Epithelial cell of proximal tubule (primary cell): ENCODE measurements at regions not wholly inside any gene's neighbourhood (a gene's known extent, or its start where the extent isn't known, plus 50 kb on each side); places are given as distances from the start of the nearest gene placed in this dataset.

Source experiments
- DNase-seq: peaks from one replicate; pipeline ENCODE4 v3.0.0-alpha.2; 2011; ENCODE audit warnings: low read depth
- H3K4me3 ChIP-seq: 2 replicates; pipeline ENCODE4 v1.5.1; 2011; ENCODE audit warnings: low read depth, mild to moderate bottlenecking, low read length
- TF ChIP-seq, protein P1 (sequence below): conservative IDR thresholded peaks from 2 replicates; pipeline ENCODE4 v1.5.1; 2012; ENCODE audit warnings: low read depth, mild to moderate bottlenecking, low read length

DNA sequence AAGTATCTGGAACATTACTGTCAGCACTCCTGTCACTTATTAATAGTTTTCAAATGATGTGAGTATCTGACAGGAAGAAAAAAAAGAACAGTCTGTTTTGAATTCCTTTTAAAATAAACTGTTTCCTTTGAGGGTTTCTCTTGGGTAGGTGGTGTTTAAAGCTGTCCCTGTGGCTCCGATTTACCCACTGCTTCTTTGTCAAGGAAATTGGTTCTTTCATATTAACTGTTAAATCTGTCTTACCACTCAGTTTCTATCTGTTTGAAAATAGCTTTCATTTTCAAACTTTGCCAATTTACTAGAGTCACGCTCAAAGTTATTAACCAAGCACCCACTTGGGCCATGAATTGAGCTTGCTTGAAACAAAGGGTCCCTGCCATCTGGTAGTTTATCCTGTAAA lies 614.6 kb upstream of the NXPH2 start:
- no peak for DNase-seq
- no peak overlapping the region for H3K4me3 ChIP-seq
- TF ChIP-seq, protein P1, sequence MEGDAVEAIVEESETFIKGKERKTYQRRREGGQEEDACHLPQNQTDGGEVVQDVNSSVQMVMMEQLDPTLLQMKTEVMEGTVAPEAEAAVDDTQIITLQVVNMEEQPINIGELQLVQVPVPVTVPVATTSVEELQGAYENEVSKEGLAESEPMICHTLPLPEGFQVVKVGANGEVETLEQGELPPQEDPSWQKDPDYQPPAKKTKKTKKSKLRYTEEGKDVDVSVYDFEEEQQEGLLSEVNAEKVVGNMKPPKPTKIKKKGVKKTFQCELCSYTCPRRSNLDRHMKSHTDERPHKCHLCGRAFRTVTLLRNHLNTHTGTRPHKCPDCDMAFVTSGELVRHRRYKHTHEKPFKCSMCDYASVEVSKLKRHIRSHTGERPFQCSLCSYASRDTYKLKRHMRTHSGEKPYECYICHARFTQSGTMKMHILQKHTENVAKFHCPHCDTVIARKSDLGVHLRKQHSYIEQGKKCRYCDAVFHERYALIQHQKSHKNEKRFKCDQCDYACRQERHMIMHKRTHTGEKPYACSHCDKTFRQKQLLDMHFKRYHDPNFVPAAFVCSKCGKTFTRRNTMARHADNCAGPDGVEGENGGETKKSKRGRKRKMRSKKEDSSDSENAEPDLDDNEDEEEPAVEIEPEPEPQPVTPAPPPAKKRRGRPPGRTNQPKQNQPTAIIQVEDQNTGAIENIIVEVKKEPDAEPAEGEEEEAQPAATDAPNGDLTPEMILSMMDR, result no peak

DNA sequence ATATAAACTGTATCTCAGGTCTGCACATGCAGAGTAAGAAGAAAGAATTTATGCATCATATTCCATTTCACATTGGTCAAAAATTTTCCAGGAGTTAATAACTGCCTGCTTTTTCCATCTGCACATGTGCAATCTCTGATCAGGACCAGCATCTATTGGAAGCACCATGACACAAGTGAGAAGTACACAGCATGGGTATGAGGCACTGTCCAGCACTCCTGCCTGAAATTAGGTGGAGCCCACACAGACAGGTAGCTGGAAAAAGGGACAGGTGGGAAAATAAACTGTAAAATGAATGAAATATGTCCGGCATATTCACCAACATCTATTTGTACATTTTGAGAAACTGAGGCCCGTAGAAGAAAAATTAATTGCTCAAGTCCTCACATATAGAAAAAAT lies 609.2 kb upstream of the NXPH2 start:
- TF ChIP-seq, protein P1, result no peak
- DNase-seq, result no peak
- no peak overlapping the region for H3K4me3 ChIP-seq

DNA sequence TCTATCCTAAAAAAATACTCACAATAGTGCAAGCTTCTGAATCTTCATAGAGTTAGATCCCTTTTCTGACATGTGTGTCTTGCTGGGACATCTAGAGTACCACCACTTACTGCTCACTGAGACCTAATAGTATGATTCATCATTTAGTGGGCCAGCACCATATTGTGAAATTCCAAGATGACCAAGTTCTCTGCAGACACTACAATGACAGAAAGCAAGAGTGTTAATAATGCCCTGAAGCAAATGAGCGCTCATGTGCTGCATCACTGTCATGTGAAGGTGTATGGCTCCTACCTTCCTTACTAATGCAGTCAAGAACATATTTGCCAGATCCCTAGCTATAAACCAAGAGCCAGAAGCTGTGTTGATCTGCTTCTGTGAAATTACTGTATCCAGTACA lies 606.2 kb upstream of the NXPH2 start:
- no peak overlapping the region for H3K4me3 ChIP-seq
- peak; percentile 36 for DNase-seq
- TF ChIP-seq, protein P1, result no peak

GRCh38 chr2:139383532-139383931 lies 603.3 kb upstream of the NXPH2 start:
- no peak for DNase-seq
- TF ChIP-seq, protein P1, result no peak
- no peak overlapping the region for H3K4me3 ChIP-seq

DNA sequence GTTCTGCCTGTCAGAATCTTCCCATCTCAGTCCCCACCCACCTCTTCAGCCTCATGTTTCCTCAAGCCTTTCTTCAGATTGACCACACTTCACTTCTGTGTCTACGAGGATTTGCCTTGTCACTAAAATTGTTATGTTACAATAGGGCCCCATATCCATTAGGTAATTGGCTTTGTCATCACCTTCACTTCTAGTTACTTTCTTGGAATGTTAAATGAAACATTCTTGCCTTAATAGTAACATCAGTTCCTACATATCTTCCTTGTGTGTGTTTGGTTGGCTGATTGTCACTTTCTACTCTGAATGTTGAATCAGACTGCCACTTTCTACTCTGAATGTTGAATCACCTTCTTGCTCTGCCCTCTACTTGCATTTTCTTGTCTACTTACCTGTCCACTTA lies 599.9 kb upstream of the NXPH2 start:
- TF ChIP-seq, protein P1, result no peak
- no peak overlapping the region for H3K4me3 ChIP-seq
- no peak for DNase-seq

- DNase-seq, result no peak
- TF ChIP-seq, protein P1, result no peak
- H3K4me3 ChIP-seq, result no peak overlapping the region
Observed at GRCh38 chr2:139378373-139378772, 598.2 kb upstream of the NXPH2 start.

GRCh38 chr2:139374296-139374850 lies 594.2 kb upstream of the NXPH2 start:
- DNase-seq, result peak; percentile 35
- TF ChIP-seq, protein P1, result no peak
- H3K4me3 ChIP-seq, result no peak overlapping the region
